Neural cell (in vitro differentiated cells): ENCODE measurements at regions not wholly inside any gene's neighbourhood (a gene's known extent, or its start where the extent isn't known, plus 50 kb on each side); places are given as distances from the start of the nearest gene placed in this dataset.

ENCODE experiments used
- H2AFZ ChIP-seq: fragments of 200-600, 300-800 bp; sonication (generic), shearing (Covaris generic); 2 replicates; pipeline ENCODE4 v1.6.0; 2014; ENCODE audit warnings: low read depth, mild to moderate bottlenecking, antibody characterized with exemption, low read length, moderate library complexity
- H3F3A ChIP-seq: fragments of 200-600 bp; shearing (Covaris generic); 2 replicates; pipeline ENCODE4 v1.6.1; 2016; ENCODE audit warnings: mild to moderate bottlenecking, moderate library complexity, mixed read lengths, antibody characterized with exemption, low read length; ENCODE audit not compliant: insufficient read depth, poor library complexity, severe bottlenecking
- H3K27ac ChIP-seq: fragments of 200-600, 300-800 bp; sonication (generic), shearing (Covaris generic); 2 replicates; pipeline ENCODE4 v1.5.1; 2014; ENCODE audit warnings: mild to moderate bottlenecking, low read length, moderate library complexity
- H3K27me3 ChIP-seq: fragments of 300-800, 200-600 bp; sonication (generic), shearing (Covaris generic); 2 replicates; pipeline ENCODE4 v1.6.0; 2014; ENCODE audit warnings: mild to moderate bottlenecking, low read depth, low read length, moderate library complexity; ENCODE audit not compliant: insufficient read depth
- H3K36me3 ChIP-seq: fragments of 300-800, 200-600 bp; sonication (generic), shearing (Covaris generic); 2 replicates; pipeline ENCODE4 v1.5.1; 2014; ENCODE audit warnings: mild to moderate bottlenecking, antibody characterized with exemption, low read length, moderate library complexity; ENCODE audit not compliant: insufficient read depth
- H3K4me2 ChIP-seq: fragments of 300-800, 200-600 bp; sonication (generic), shearing (Covaris generic); 2 replicates; pipeline ENCODE4 v1.6.0; 2014; ENCODE audit warnings: mild to moderate bottlenecking, low read length
- H3K4me3 ChIP-seq: fragments of 300-800, 200-600 bp; sonication (generic), shearing (Covaris generic); 2 replicates; pipeline ENCODE4 v1.5.1; 2014; ENCODE audit warnings: mild to moderate bottlenecking, low read length, moderate library complexity
- H3K79me2 ChIP-seq: fragments of 200-600 bp; shearing (Covaris generic); replicated peaks from 2 replicates; pipeline ENCODE4 v1.6.0; 2014; ENCODE audit warnings: mild to moderate bottlenecking, low read length, moderate library complexity; ENCODE audit not compliant: insufficient read depth
- H3K9ac ChIP-seq: fragments of 300-800, 200-600 bp; sonication (generic), shearing (Covaris generic); 2 replicates; pipeline ENCODE4 v1.6.1; 2016; ENCODE audit warnings: mild to moderate bottlenecking, low read length, mixed read lengths
- H3K9me2 ChIP-seq: fragments of 200-600 bp; shearing (Covaris generic); 2 replicates; pipeline ENCODE4 v1.6.1; 2016; ENCODE audit warnings: mild to moderate bottlenecking, low read length, mixed read lengths; ENCODE audit not compliant: insufficient read depth
- H3K9me3 ChIP-seq: fragments of 200-600, 300-800 bp; sonication (generic), shearing (Covaris generic); 2 replicates; pipeline ENCODE4 v1.6.1; 2016; ENCODE audit warnings: mild to moderate bottlenecking, mixed run types, low read length, moderate library complexity, mixed read lengths
- H4K20me1 ChIP-seq: fragments of 200-600 bp; shearing (Covaris generic); 2 replicates; pipeline ENCODE4 v1.6.1; 2016; ENCODE audit warnings: mild to moderate bottlenecking, mixed run types; ENCODE audit not compliant: insufficient read depth
- CTCF ChIP-seq: fragments of 450-650 bp; IDR thresholded peaks from 2 replicates; pipeline ENCODE4 v1.5.1; 2014; ENCODE audit warnings: antibody characterized with exemption, mild to moderate bottlenecking, moderate library complexity; ENCODE audit not compliant: poor library complexity, severe bottlenecking
- EP300 ChIP-seq: fragments of 450-650 bp; conservative IDR thresholded peaks from 2 replicates; pipeline ENCODE4 v1.6.1; 2014; ENCODE audit warnings: antibody characterized with exemption, mild to moderate bottlenecking, moderate library complexity; ENCODE audit not compliant: poor library complexity, severe bottlenecking
- EZH2 ChIP-seq: fragments of 200-600, 300-800 bp; shearing (Covaris generic), sonication (generic); IDR thresholded peaks from 2 replicates; pipeline ENCODE4 v1.6.1; 2014; ENCODE audit warnings: antibody characterized with exemption, low read length, borderline replicate concordance, mild to moderate bottlenecking; ENCODE audit not compliant: insufficient read depth, poor library complexity, severe bottlenecking
- MXI1 ChIP-seq: fragments of 450-650 bp; conservative IDR thresholded peaks from 2 replicates; pipeline ENCODE4 v1.6.1; 2014; ENCODE audit warnings: antibody characterized with exemption, mild to moderate bottlenecking; ENCODE audit not compliant: poor library complexity, severe bottlenecking
- POLR2AphosphoS5 ChIP-seq: IDR thresholded peaks from 2 replicates; pipeline ENCODE4 v1.6.1; 2012
- RAD21 ChIP-seq: fragments of 450-650 bp; conservative IDR thresholded peaks from 2 replicates; pipeline ENCODE4 v1.6.1; 2014; ENCODE audit warnings: antibody characterized with exemption, mild to moderate bottlenecking, moderate library complexity
- SMC3 ChIP-seq: fragments of 450-650 bp; conservative IDR thresholded peaks from 2 replicates; pipeline ENCODE4 v1.6.1; 2014; ENCODE audit warnings: antibody characterized with exemption, mild to moderate bottlenecking, moderate library complexity; ENCODE audit not compliant: poor library complexity
- TAF1 ChIP-seq: IDR thresholded peaks from 2 replicates; pipeline ENCODE4 v1.6.1; 2012; ENCODE audit warnings: low read depth
- TF ChIP-seq, protein P1 (sequence below): IDR thresholded peaks from 2 replicates; pipeline ENCODE4 v1.6.1; 2012; ENCODE audit warnings: borderline replicate concordance

- Histone ChIP-seq H3K4me3 (no peak overlapping the region), H4K20me1 (no peaks in the 10 kb centered on the region), H3K9ac (no peak overlapping the region), H3K9me3 (no peaks in the 10 kb centered on the region), H3K27me3 (no peaks in the 10 kb centered on the region), H3K36me3 (no peaks in the 10 kb centered on the region), H3K79me2 (no peaks in the 10 kb centered on the region), H2AFZ (no peak overlapping the region), H3K27ac (no peak overlapping the region), H3K4me2 (no peak overlapping the region), H3K9me2 (no peaks in the 10 kb centered on the region), H3F3A (no peaks in the 10 kb centered on the region)
- TF ChIP-seq MXI1, result no peak
- no peak for TF ChIP-seq SMC3
- TF ChIP-seq POLR2AphosphoS5, result no peak
- TF ChIP-seq EZH2, result no peak
- TF ChIP-seq TAF1, result no peak
- TF ChIP-seq, protein P1, sequence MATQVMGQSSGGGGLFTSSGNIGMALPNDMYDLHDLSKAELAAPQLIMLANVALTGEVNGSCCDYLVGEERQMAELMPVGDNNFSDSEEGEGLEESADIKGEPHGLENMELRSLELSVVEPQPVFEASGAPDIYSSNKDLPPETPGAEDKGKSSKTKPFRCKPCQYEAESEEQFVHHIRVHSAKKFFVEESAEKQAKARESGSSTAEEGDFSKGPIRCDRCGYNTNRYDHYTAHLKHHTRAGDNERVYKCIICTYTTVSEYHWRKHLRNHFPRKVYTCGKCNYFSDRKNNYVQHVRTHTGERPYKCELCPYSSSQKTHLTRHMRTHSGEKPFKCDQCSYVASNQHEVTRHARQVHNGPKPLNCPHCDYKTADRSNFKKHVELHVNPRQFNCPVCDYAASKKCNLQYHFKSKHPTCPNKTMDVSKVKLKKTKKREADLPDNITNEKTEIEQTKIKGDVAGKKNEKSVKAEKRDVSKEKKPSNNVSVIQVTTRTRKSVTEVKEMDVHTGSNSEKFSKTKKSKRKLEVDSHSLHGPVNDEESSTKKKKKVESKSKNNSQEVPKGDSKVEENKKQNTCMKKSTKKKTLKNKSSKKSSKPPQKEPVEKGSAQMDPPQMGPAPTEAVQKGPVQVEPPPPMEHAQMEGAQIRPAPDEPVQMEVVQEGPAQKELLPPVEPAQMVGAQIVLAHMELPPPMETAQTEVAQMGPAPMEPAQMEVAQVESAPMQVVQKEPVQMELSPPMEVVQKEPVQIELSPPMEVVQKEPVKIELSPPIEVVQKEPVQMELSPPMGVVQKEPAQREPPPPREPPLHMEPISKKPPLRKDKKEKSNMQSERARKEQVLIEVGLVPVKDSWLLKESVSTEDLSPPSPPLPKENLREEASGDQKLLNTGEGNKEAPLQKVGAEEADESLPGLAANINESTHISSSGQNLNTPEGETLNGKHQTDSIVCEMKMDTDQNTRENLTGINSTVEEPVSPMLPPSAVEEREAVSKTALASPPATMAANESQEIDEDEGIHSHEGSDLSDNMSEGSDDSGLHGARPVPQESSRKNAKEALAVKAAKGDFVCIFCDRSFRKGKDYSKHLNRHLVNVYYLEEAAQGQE, result no peak
- TF ChIP-seq CTCF, result no peak
- TF ChIP-seq RAD21, result no peak
- no peak for TF ChIP-seq EP300
These were observed 224.8 kb upstream of the CBLB start for GRCh38 chr3:106093616-106094015.

GRCh38 chr3:106097817-106098435 is 229.1 kb upstream of the CBLB start:
- Histone ChIP-seq H4K20me1 (no peaks in the 10 kb centered on the region), H3K9ac (no peak overlapping the region), H3K27me3 (no peaks in the 10 kb centered on the region), H3K9me3 (no peaks in the 10 kb centered on the region), H2AFZ (no peak overlapping the region), H3K4me3 (no peak overlapping the region), H3K36me3 (no peaks in the 10 kb centered on the region), H3F3A (no peaks in the 10 kb centered on the region), H3K79me2 (no peaks in the 10 kb centered on the region), H3K27ac (no peak overlapping the region), H3K4me2 (no peak overlapping the region), H3K9me2 (no peaks in the 10 kb centered on the region)
- TF ChIP-seq RAD21 (no peak), SMC3 (no peak), TAF1 (no peak), CTCF (no peak), EZH2 (no peak), MXI1 (no peak), POLR2AphosphoS5 (no peak), EP300 (no peak)
- TF ChIP-seq, protein P1, result no peak
